ENCODE measurements at regions not wholly inside any gene's neighbourhood (a gene's known extent, or its start where the extent isn't known, plus 50 kb on each side); places are given as distances from the start of the nearest gene placed in this dataset.

DNA sequence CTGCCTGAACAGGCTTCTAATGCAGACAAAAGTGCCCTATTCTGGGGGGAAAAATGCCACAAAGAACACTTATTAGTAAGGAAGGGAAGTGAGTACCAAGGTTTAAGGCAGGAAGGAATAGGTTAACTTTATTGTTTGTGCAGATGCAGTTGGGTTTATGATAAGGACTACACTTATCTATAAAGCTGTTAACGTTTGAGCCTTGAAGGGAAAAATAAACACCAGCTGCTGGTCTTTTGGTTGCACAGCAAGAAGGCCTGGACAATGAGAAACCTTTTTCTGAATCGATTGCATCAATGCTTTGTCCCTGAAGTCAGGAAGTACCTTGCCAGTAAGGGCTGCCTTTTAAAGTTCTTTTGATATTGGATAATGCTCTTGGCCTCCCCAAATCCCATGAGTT lies 407.8 kb downstream of the ATP23 start:
- no peaks in the 10 kb centered on the region for H3K36me3 ChIP-seq (ENCODE audit: control insufficient read depth, insufficient read depth, low read length)
- H3K27me3 ChIP-seq (ENCODE audit: control insufficient read depth, insufficient read depth, low read length): no peaks in the 10 kb centered on the region
- FAIRE-seq (no peak), DNase-seq (ENCODE audit: low read depth) (no peak)
- TF ChIP-seq CTCF (IDR thresholded peaks at IDR 0.05; ENCODE audit: insufficient read depth, low read length, severe bottlenecking): no peak
- H3K4me3 ChIP-seq (ENCODE audit: low read depth, low read length): no peak overlapping the region

GRCh38 chr12:58356794-58357193 lies 415.4 kb downstream of the ATP23 start:
- DNase-seq (ENCODE audit: low read depth) (no peak), FAIRE-seq (no peak)
- Histone ChIP-seq H3K27me3 (ENCODE audit: control insufficient read depth, insufficient read depth, low read length) (no peaks in the 10 kb centered on the region), H3K4me3 (ENCODE audit: low read depth, low read length) (no peak overlapping the region), H3K36me3 (ENCODE audit: control insufficient read depth, insufficient read depth, low read length) (no peaks in the 10 kb centered on the region)
- no peak for TF ChIP-seq CTCF (IDR thresholded peaks at IDR 0.05; ENCODE audit: insufficient read depth, low read length, severe bottlenecking)

DNA sequence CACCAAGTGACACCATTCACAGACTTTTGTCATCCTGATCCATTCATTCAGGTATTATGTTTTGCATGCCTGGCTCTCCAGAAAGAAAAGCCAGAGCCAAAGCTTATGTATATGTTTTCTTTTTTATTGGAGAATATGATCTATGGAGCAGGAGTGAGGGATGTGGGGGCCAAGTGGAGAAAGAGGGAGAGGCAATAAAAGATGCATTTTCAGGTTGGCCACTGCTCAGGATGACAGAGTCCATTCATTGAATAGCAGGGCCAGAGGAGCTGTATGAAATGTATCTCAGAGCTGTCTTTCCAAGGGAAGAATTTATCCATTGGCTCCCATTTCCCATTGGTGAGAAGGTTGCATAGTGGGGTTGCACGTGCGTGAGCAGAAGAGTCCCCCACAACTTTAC lies 416.1 kb downstream of the ATP23 start:
- FAIRE-seq (no peak), DNase-seq (ENCODE audit: low read depth) (no peak)
- Histone ChIP-seq H3K36me3 (ENCODE audit: control insufficient read depth, insufficient read depth, low read length) (no peaks in the 10 kb centered on the region), H3K27me3 (ENCODE audit: control insufficient read depth, insufficient read depth, low read length) (no peaks in the 10 kb centered on the region), H3K4me3 (ENCODE audit: low read depth, low read length) (no peak overlapping the region)
- TF ChIP-seq CTCF (IDR thresholded peaks at IDR 0.05; ENCODE audit: insufficient read depth, low read length, severe bottlenecking): no peak

DNA sequence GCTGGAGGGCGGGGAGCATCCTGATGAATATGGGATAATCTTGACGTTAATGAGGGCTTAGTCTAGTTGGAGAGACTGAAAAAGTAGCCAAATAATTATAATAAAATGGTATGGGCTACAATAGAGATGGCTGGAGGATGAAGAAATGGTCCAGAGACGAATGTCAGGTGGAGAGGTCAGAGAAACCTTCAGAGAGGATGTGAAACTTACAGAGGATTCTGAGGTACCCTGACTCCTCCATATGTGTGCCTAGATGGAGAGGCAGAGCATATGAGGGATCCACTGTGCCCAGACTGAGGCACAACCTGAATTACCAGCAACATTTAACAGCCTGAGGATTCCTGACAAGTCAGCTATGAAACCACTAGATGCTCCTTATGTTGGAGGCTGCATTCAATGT lies 417.0 kb downstream of the ATP23 start:
- H3K4me3 ChIP-seq (ENCODE audit: low read depth, low read length): no peak overlapping the region
- FAIRE-seq: no peak

DNA sequence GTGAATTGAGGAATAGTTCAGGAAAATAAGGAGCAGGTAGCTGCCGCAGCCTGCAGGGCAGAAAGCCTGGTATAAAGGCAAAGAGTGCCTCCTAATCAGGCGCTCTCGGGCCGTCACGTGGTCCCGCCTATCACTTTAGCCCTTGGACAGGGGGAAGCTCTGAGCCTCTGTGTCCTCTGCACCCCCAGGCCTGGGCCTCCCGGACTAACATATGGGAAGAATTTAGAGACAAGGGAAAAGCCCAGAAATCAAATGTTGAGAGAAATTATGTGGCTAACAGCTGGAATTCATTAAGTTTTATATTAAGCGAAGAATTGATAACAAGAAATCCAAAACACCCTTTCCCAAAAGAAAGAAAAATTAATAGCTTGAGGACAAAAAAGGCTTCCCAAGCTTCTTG lies 417.7 kb downstream of the ATP23 start:
- H3K36me3 ChIP-seq (ENCODE audit: control insufficient read depth, insufficient read depth, low read length): no peaks in the 10 kb centered on the region
- no peaks in the 10 kb centered on the region for H3K27me3 ChIP-seq (ENCODE audit: control insufficient read depth, insufficient read depth, low read length)
- DNase-seq (ENCODE audit: low read depth): no peak
- no peak for TF ChIP-seq CTCF (IDR thresholded peaks at IDR 0.05; ENCODE audit: insufficient read depth, low read length, severe bottlenecking)
- H3K4me3 ChIP-seq (ENCODE audit: low read depth, low read length): no peak overlapping the region
- no peak for FAIRE-seq

More for the DNA sequence above, 417.0 kb downstream of the ATP23 start:
- no peak for TF ChIP-seq CTCF (IDR thresholded peaks at IDR 0.05; ENCODE audit: insufficient read depth, low read length, severe bottlenecking)
- DNase-seq (ENCODE audit: low read depth): no peak
- no peaks in the 10 kb centered on the region for H3K27me3 ChIP-seq (ENCODE audit: control insufficient read depth, insufficient read depth, low read length)
- no peaks in the 10 kb centered on the region for H3K36me3 ChIP-seq (ENCODE audit: control insufficient read depth, insufficient read depth, low read length)

DNA sequence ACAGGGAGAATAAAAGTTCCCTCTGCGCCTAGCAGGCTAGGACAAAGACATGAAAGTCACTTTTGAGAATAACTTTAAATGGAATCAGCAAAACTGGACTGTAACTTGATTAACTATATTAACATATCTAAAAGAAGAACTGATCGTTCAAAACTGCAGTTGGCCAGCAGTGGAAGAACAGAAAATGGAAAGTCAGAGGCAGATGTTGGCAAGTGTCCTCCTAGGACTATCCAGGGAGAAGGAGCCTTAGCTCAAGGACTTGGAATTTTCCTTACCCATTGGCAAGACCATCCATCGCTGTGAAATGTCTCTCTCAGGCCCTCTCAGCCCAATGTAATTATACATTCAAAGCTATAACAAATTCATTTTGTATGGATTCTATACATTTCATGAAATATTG lies 419.7 kb downstream of the ATP23 start:
- Histone ChIP-seq H3K36me3 (ENCODE audit: control insufficient read depth, insufficient read depth, low read length) (no peaks in the 10 kb centered on the region), H3K4me3 (ENCODE audit: low read depth, low read length) (no peak overlapping the region), H3K27me3 (ENCODE audit: control insufficient read depth, insufficient read depth, low read length) (no peaks in the 10 kb centered on the region)
- TF ChIP-seq CTCF (IDR thresholded peaks at IDR 0.05; ENCODE audit: insufficient read depth, low read length, severe bottlenecking): no peak
- DNase-seq (ENCODE audit: low read depth): no peak
- FAIRE-seq: no peak

Data from bronchial epithelial cell (primary cell).